ENCODE measurements at regions not wholly inside any gene's neighbourhood (a gene's known extent, or its start where the extent isn't known, plus 50 kb on each side); places are given as distances from the start of the nearest gene placed in this dataset.

DNA sequence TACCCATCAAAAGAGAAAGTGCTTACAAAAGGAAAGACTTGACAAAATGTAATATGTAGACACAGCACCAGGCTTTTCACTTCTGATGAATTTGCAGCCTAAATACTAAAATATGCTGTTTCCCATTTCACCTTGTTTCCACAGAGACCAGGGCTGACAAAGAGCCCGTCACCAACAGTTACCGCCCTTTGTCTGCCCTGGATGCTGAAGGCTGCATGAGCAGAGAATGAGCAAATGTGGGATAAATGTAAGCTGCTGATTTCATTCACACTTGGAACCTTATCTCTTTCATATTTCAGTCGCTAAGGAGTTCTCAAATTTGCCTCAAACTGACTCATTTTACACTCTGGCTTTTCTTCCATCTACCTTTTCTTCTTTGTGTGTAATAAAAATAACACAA, 213.9 kb downstream of the TMEM167A start:
- no peak for TF ChIP-seq CTCF (IDR thresholded peaks at IDR 0.05)
- no peak for TF ChIP-seq POLR2A (IDR thresholded peaks at IDR 0.05)
- Histone ChIP-seq H3K4me3 (no peak overlapping the region), H3K36me3 (no peaks in the 10 kb centered on the region), H3K4me1 (peaks cover 0 to 12% (median 0%) of the 10 kb centered on the region in 12 donors), H3K27ac (no peak overlapping the region), H3K27me3 (no peaks in the 10 kb centered on the region), H3K9me3 (no peaks in the 10 kb centered on the region)
- ATAC-seq (peak in 2 of 4 donors; percentile 41 to 64), DNase-seq (no peak)
- WGBS, 4 donors = 57 to 65% (median 61%) methylated on average over 3 of the region's 3 CpGs
- intact Hi-C loops (cut with DNase I) = no loop called here

DNA sequence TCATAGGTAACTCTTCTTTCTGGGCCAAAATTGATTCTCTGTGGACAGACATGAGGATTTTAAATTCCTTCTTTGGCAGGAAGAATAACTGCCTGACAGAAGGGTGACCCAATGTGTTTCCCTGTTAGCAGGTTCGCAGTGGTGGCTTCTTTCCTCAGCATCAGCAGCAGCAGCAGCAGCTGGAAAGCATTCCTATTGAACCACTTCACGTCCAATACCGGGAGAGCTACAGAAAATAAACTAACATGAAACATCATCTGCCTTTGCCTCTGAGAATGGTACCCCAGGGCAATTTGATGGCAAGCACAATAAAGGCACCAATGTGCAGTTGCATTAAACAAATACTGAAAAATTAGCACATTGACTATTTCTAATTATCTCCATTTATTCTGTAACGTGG, 214.5 kb downstream of the TMEM167A start:
- peaks cover 0 to 12% (median 0%) of the 10 kb centered on the region in 12 donors for H3K4me1 ChIP-seq
- WGBS, 4 donors = 68 to 81% (median 74%) methylated on average over 4 of the region's 4 CpGs
- H3K27me3 ChIP-seq = no peaks in the 10 kb centered on the region
- no peak overlapping the region for H3K4me3 ChIP-seq
- ATAC-seq (no peak), DNase-seq (no peak)
- H3K36me3 ChIP-seq = no peaks in the 10 kb centered on the region
- H3K9me3 ChIP-seq = no peaks in the 10 kb centered on the region
- TF ChIP-seq POLR2A (IDR thresholded peaks at IDR 0.05) (no peak), CTCF (IDR thresholded peaks at IDR 0.05) (no peak)
- H3K27ac ChIP-seq = no peak overlapping the region
- intact Hi-C loops (cut with DNase I) = no loop called here

GRCh38 chr5:82862261-82862660, 214.9 kb downstream of the TMEM167A start:
- ATAC-seq (no peak), DNase-seq (no peak)
- no peaks in the 10 kb centered on the region for H3K36me3 ChIP-seq
- 82 to 90% (median 85%) methylated on average over 4 of the region's 4 CpGs for WGBS, 4 donors
- intact Hi-C loops (cut with DNase I) = no loop called here
- no peak overlapping the region for H3K4me3 ChIP-seq
- H3K27me3 ChIP-seq = no peaks in the 10 kb centered on the region
- no peaks in the 10 kb centered on the region for H3K9me3 ChIP-seq
- TF ChIP-seq POLR2A (IDR thresholded peaks at IDR 0.05) (no peak), CTCF (IDR thresholded peaks at IDR 0.05) (no peak)
- H3K4me1 ChIP-seq = peaks cover 0 to 12% (median 0%) of the 10 kb centered on the region in 12 donors
- H3K27ac ChIP-seq = no peak overlapping the region

DNA sequence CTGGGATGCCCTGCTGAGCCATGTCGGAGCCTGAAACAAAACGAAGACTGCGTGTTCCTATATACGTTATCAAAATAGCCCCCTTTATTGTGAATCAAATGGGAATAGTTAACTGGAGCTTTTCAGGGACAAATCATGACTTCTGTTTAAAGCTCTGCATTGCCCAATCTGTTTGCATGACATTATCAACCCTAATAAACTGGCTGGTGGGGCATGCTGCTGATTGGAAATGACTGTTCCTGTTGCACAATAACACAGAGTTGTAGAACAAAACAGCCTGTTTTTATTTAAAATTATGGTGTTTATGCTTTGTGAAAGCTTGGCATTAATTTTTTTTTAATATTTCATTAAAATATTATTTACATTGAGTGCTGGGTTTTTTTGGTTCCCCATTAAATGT, 215.5 kb downstream of the TMEM167A start:
- Histone ChIP-seq H3K36me3 (no peaks in the 10 kb centered on the region), H3K4me3 (no peak overlapping the region), H3K27ac (no peak overlapping the region), H3K4me1 (peaks cover 0 to 12% (median 0%) of the 10 kb centered on the region in 12 donors), H3K27me3 (no peaks in the 10 kb centered on the region), H3K9me3 (no peaks in the 10 kb centered on the region)
- ATAC-seq = peak in 1 of 4 donors; percentile 46
- 90 to 98% (median 95%) methylated on average over 4 of the region's 4 CpGs for WGBS, 4 donors
- no peak for DNase-seq
- intact Hi-C loops (cut with DNase I) = no loop called here
- TF ChIP-seq POLR2A (IDR thresholded peaks at IDR 0.05) = no peak
- TF ChIP-seq CTCF (IDR thresholded peaks at IDR 0.05) = no peak
